GM23338 (cell line): ENCODE measurements at regions not wholly inside any gene's neighbourhood (a gene's known extent, or its start where the extent isn't known, plus 50 kb on each side); places are given as distances from the start of the nearest gene placed in this dataset.

ENCODE experiments used
- ATAC-seq: fragments of 200-7000 bp; cut with Tn5 transposase; 3 replicates; pipeline ENCODE4 v1.9.1; 2020
- DNase-seq: peaks from one replicate; pipeline ENCODE4 v3.0.0-alpha.2; 2015; ENCODE audit warnings: low spot score
- H2AFZ ChIP-seq: fragments of 200-600 bp; sonication (generic); 2 replicates; pipeline ENCODE4 v1.8.0; 2016; ENCODE audit warnings: antibody characterized with exemption, mild to moderate bottlenecking, moderate library complexity
- H3F3A ChIP-seq: fragments of 200-600 bp; sonication (generic); replicated peaks from 2 replicates; pipeline ENCODE4 v1.8.0; 2017; ENCODE audit warnings: antibody characterized with exemption, mixed run types, low read depth
- H3K27ac ChIP-seq: fragments of 200-600 bp; sonication (generic); 2 replicates; pipeline ENCODE4 v1.6.1; 2016; ENCODE audit warnings: low read depth
- H3K27me3 ChIP-seq: fragments of 200-600 bp; sonication (generic); 2 replicates; pipeline ENCODE4 v1.8.0; 2016; ENCODE audit warnings: mild to moderate bottlenecking, mixed run types, moderate library complexity; ENCODE audit not compliant: insufficient read depth
- H3K36me3 ChIP-seq: fragments of 200-600 bp; sonication (generic); 2 replicates; pipeline ENCODE4 v1.8.0; 2016; ENCODE audit warnings: mild to moderate bottlenecking; ENCODE audit not compliant: insufficient read depth
- H3K4me1 ChIP-seq: fragments of 200-600 bp; sonication (generic); 2 replicates; pipeline ENCODE4 v1.8.0; 2016; ENCODE audit warnings: mild to moderate bottlenecking, moderate library complexity; ENCODE audit not compliant: insufficient read depth
- H3K4me2 ChIP-seq: fragments of 200-600 bp; sonication (generic); 2 replicates; pipeline ENCODE4 v1.7.1; 2017; ENCODE audit warnings: mixed run types
- H3K4me3 ChIP-seq: fragments of 200-600 bp; sonication (generic); 2 replicates; pipeline ENCODE4 v1.6.1; 2016; ENCODE audit warnings: mixed run types
- H3K79me2 ChIP-seq: fragments of 200-600 bp; sonication (generic); replicated peaks from 2 replicates; pipeline ENCODE4 v1.8.0; 2017; ENCODE audit warnings: mild to moderate bottlenecking; ENCODE audit not compliant: insufficient read depth
- H3K9me2 ChIP-seq: fragments of 200-600 bp; sonication (generic); 2 replicates; pipeline ENCODE4 v1.8.0; 2017; ENCODE audit not compliant: insufficient read depth
- H4K20me1 ChIP-seq: fragments of 200-600 bp; sonication (generic); replicated peaks from 2 replicates; pipeline ENCODE4 v1.8.0; 2017; ENCODE audit warnings: mild to moderate bottlenecking; ENCODE audit not compliant: insufficient read depth
- H3K27ac Mint-ChIP-seq: 2 replicates; pipeline ENCODE4 v1.8.0; 2020; ENCODE audit warnings: inconsistent platforms, mild to moderate bottlenecking, moderate library complexity, mixed read lengths
- H3K27me3 Mint-ChIP-seq: 3 replicates; pipeline ENCODE4 v1.8.0; 2022; ENCODE audit warnings: low read depth, mild to moderate bottlenecking, moderate library complexity, mixed read lengths, inconsistent platforms; ENCODE audit not compliant: insufficient read depth, poor library complexity
- H3K36me3 Mint-ChIP-seq: 3 replicates; pipeline ENCODE4 v1.8.0; 2021; ENCODE audit warnings: low read depth, mild to moderate bottlenecking, inconsistent platforms, moderate library complexity, mixed read lengths
- H3K4me1 Mint-ChIP-seq: 3 replicates; pipeline ENCODE4 v1.8.0; 2020; ENCODE audit warnings: mild to moderate bottlenecking, inconsistent platforms, mixed read lengths
- H3K4me3 Mint-ChIP-seq: 3 replicates; pipeline ENCODE4 v1.8.0; 2021; ENCODE audit warnings: moderate library complexity, mild to moderate bottlenecking, inconsistent platforms, mixed read lengths
- H3K9me3 Mint-ChIP-seq: 3 replicates; pipeline ENCODE4 v1.8.0; 2020; ENCODE audit warnings: moderate library complexity, mild to moderate bottlenecking, inconsistent platforms, mixed read lengths
- CREB1 ChIP-seq: fragments of 250-450 bp; sonication (Bioruptor Pico); IDR thresholded peaks from 2 replicates; pipeline ENCODE4 v1.5.0; 2020; ENCODE audit warnings: low read depth, mild to moderate bottlenecking, moderate library complexity
- CTCF ChIP-seq, 2 experiments: fragments of 200-600 bp in 1 of 2; sonication (generic) in 1 of 2; conservative IDR thresholded peaks; 2 replicates each; pipeline versions ENCODE4 v1.5.1 to v1.6.1; 2016 to 2017; ENCODE audit warnings: antibody characterized with exemption in 2 of 2, low read depth in 2 of 2, mild to moderate bottlenecking in 2 of 2, moderate library complexity in 1 of 2
- ETS1 ChIP-seq: IDR thresholded peaks from 2 replicates; pipeline ENCODE4 v1.6.1; 2016; ENCODE audit warnings: antibody characterized with exemption
- EZH2 ChIP-seq: fragments of 200-600 bp; sonication (generic); IDR thresholded peaks from one replicate; pipeline ENCODE4 v1.8.0; 2017; ENCODE audit warnings: antibody characterized with exemption, mild to moderate bottlenecking, low read depth; ENCODE audit not compliant: unreplicated experiment
- EZH2phosphoT487 ChIP-seq: fragments of 200-600 bp; sonication (generic); IDR thresholded peaks from one replicate; pipeline ENCODE4 v1.8.1; 2018; ENCODE audit warnings: antibody characterized with exemption; ENCODE audit not compliant: unreplicated experiment
- NANOG ChIP-seq: IDR thresholded peaks from 2 replicates; pipeline ENCODE4 v1.6.1; 2016; ENCODE audit warnings: antibody characterized with exemption, borderline replicate concordance
- POLR2AphosphoS5 ChIP-seq: IDR thresholded peaks from 2 replicates; pipeline ENCODE4 v1.6.1; 2016; ENCODE audit warnings: antibody characterized with exemption, low read depth
- ZNF114 ChIP-seq: fragments of 250-450 bp; sonication (Bioruptor Pico); IDR thresholded peaks from 2 replicates; pipeline ENCODE4 v1.5.0; 2020; ENCODE audit warnings: mild to moderate bottlenecking, moderate library complexity

GRCh38 chr7:27410812-27411544 is 168.4 kb downstream of the EVX1 start (continued):
- TF ChIP-seq EZH2 (no peak), CREB1 (CRISPR knock-in tag) (no peak), NANOG (no peak)

GRCh38 chr7:27412164-27412563 is 169.6 kb downstream of the EVX1 start:
- no peaks in the 10 kb centered on the region for H4K20me1 ChIP-seq
- Mint-ChIP-seq H3K4me1 (peaks cover 15% of the 10 kb centered on the region), H3K4me3 (no peak overlapping the region), H3K9me3 (no peaks in the 10 kb centered on the region), H3K27me3 (peaks cover 10% of the 10 kb centered on the region), H3K27ac (no peak overlapping the region), H3K36me3 (no peaks in the 10 kb centered on the region)
- no peak overlapping the region for H2AFZ ChIP-seq
- H3K27me3 ChIP-seq = no peaks in the 10 kb centered on the region
- no peak for ATAC-seq
- H3F3A ChIP-seq = no peaks in the 10 kb centered on the region
- H3K4me3 ChIP-seq = no peak overlapping the region
- H3K4me2 ChIP-seq = no peak overlapping the region
- TF ChIP-seq EZH2 = no peak
- no peak for TF ChIP-seq ZNF114 (CRISPR knock-in tag)
- no peaks in the 10 kb centered on the region for H3K79me2 ChIP-seq
- H3K27ac ChIP-seq = no peak overlapping the region
- H3K9me2 ChIP-seq = no peaks in the 10 kb centered on the region
- H3K4me1 ChIP-seq = peaks cover 13% of the 10 kb centered on the region
- no peak for DNase-seq
- H3K36me3 ChIP-seq = no peaks in the 10 kb centered on the region

- Mint-ChIP-seq H3K4me3 (no peak overlapping the region), H3K27ac (no peak overlapping the region)
Observed at GRCh38 chr7:27418541-27418940, 175.9 kb downstream of the EVX1 start.

More at GRCh38 chr7:27418541-27418940, 175.9 kb downstream of the EVX1 start:
- ATAC-seq (no peak), DNase-seq (no peak)
- peaks cover 8% of the 10 kb centered on the region for H3K27me3 Mint-ChIP-seq
- no peaks in the 10 kb centered on the region for H3K79me2 ChIP-seq
- no peaks in the 10 kb centered on the region for H3K36me3 ChIP-seq
- H3K27me3 ChIP-seq = no peaks in the 10 kb centered on the region
- H3K4me2 ChIP-seq = no peak overlapping the region
- no peaks in the 10 kb centered on the region for H3K9me2 ChIP-seq
- no peaks in the 10 kb centered on the region for H3K36me3 Mint-ChIP-seq
- H3K27ac ChIP-seq = no peak overlapping the region
- H4K20me1 ChIP-seq = no peaks in the 10 kb centered on the region
- TF ChIP-seq EZH2phosphoT487 (no peak), CREB1 (CRISPR knock-in tag) (no peak), POLR2AphosphoS5 (no peak), ETS1 (no peak), ZNF114 (CRISPR knock-in tag) (no peak), CTCF (conservative IDR thresholded peaks at IDR 0.05; ENCODE audit: low read depth in 2 of 2) (no peak), EZH2 (no peak)
- no peaks in the 10 kb centered on the region for H3K4me1 Mint-ChIP-seq
- H2AFZ ChIP-seq = no peak overlapping the region
- H3K4me3 ChIP-seq = no peak overlapping the region
- no peaks in the 10 kb centered on the region for H3K4me1 ChIP-seq
- no peaks in the 10 kb centered on the region for H3F3A ChIP-seq
- no peaks in the 10 kb centered on the region for H3K9me3 Mint-ChIP-seq
